ENCODE measurements at regions not wholly inside any gene's neighbourhood (a gene's known extent, or its start where the extent isn't known, plus 50 kb on each side); places are given as distances from the start of the nearest gene placed in this dataset.

DNA sequence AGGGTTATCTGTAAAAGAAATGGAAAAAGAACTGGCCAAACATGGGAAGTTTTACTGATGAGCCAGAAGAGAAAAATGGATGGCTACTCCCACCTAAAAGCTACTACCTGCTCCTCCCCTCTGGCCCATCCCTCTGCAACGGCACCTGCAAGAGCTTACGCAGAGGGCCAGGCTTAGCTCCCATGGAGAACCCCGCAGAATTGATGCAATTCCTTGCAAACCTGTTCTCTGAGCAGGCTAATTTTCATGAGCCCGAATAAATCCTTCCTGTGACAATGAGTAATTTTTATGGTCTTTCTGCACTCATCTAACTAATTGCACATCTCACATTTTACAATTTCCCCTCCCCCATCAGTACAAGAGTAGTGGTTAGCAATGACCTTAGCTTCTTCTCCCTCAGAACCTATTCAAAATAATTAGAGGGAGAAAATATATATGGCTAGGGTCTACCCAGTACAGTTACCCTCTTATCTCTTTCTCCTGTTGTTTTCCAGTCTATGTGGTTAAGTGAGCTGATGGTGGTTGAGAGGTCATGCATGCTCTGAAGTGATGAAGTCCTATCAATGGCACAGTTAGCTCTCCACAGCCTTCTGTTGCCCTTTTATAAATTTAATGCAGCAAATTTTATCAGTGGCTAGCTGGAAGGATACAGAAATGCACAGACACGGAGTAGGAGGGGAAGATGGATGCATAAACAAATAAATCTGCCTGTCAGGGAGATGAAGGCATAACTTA is 67.7 kb upstream of the NTF3 start:
- H3K36me3 Mint-ChIP-seq (ENCODE audit: low read depth) = no peaks in the 10 kb centered on the region
- H3K4me3 Mint-ChIP-seq = no peak overlapping the region
- no peaks in the 10 kb centered on the region for H3K9me3 Mint-ChIP-seq
- no peak for DNase-seq
- H3K27ac Mint-ChIP-seq = no peak overlapping the region
- TF ChIP-seq, protein P1, sequence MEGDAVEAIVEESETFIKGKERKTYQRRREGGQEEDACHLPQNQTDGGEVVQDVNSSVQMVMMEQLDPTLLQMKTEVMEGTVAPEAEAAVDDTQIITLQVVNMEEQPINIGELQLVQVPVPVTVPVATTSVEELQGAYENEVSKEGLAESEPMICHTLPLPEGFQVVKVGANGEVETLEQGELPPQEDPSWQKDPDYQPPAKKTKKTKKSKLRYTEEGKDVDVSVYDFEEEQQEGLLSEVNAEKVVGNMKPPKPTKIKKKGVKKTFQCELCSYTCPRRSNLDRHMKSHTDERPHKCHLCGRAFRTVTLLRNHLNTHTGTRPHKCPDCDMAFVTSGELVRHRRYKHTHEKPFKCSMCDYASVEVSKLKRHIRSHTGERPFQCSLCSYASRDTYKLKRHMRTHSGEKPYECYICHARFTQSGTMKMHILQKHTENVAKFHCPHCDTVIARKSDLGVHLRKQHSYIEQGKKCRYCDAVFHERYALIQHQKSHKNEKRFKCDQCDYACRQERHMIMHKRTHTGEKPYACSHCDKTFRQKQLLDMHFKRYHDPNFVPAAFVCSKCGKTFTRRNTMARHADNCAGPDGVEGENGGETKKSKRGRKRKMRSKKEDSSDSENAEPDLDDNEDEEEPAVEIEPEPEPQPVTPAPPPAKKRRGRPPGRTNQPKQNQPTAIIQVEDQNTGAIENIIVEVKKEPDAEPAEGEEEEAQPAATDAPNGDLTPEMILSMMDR (IDR thresholded peaks at IDR 0.05) = no peak
- H3K4me1 Mint-ChIP-seq (ENCODE audit: low read depth) = no peaks in the 10 kb centered on the region
- H3K27me3 Mint-ChIP-seq (ENCODE audit: insufficient read depth) = peaks cover 20% of the 10 kb centered on the region

- Mint-ChIP-seq H3K27ac (no peak overlapping the region), H3K4me1 (ENCODE audit: low read depth) (no peaks in the 10 kb centered on the region), H3K27me3 (ENCODE audit: insufficient read depth) (peaks cover 14% of the 10 kb centered on the region), H3K9me3 (no peaks in the 10 kb centered on the region), H3K4me3 (no peak overlapping the region), H3K36me3 (ENCODE audit: low read depth) (no peaks in the 10 kb centered on the region)
- TF ChIP-seq, protein P1 (IDR thresholded peaks at IDR 0.05) = no peak
- DNase-seq = no peak
These were observed 62.6 kb upstream of the NTF3 start for GRCh38 chr12:5369298-5369697.

GRCh38 chr12:5371631-5372030 is 60.3 kb upstream of the NTF3 start:
- DNase-seq = no peak
- TF ChIP-seq, protein P1 (IDR thresholded peaks at IDR 0.05) = no peak
- no peak overlapping the region for H3K27ac Mint-ChIP-seq
- no peaks in the 10 kb centered on the region for H3K4me1 Mint-ChIP-seq (ENCODE audit: low read depth)
- no peak overlapping the region for H3K4me3 Mint-ChIP-seq
- peaks cover 25% of the 10 kb centered on the region for H3K27me3 Mint-ChIP-seq (ENCODE audit: insufficient read depth)
- no peaks in the 10 kb centered on the region for H3K36me3 Mint-ChIP-seq (ENCODE audit: low read depth)
- no peaks in the 10 kb centered on the region for H3K9me3 Mint-ChIP-seq

GRCh38 chr12:5374713-5375112 is 57.2 kb upstream of the NTF3 start:
- no peak for DNase-seq
- H3K9me3 Mint-ChIP-seq = no peaks in the 10 kb centered on the region
- TF ChIP-seq, protein P1 (IDR thresholded peaks at IDR 0.05) = no peak
- no peaks in the 10 kb centered on the region for H3K4me1 Mint-ChIP-seq (ENCODE audit: low read depth)
- no peak overlapping the region for H3K27ac Mint-ChIP-seq
- peaks cover 24% of the 10 kb centered on the region for H3K27me3 Mint-ChIP-seq (ENCODE audit: insufficient read depth)
- H3K36me3 Mint-ChIP-seq (ENCODE audit: low read depth) = no peaks in the 10 kb centered on the region
- no peak overlapping the region for H3K4me3 Mint-ChIP-seq

GRCh38 chr12:5375547-5376295 is 56.2 kb upstream of the NTF3 start:
- peaks cover 22% of the 10 kb centered on the region for H3K27me3 Mint-ChIP-seq (ENCODE audit: insufficient read depth)
- no peak for DNase-seq
- H3K4me1 Mint-ChIP-seq (ENCODE audit: low read depth) = no peaks in the 10 kb centered on the region
- H3K4me3 Mint-ChIP-seq = no peak overlapping the region
- H3K27ac Mint-ChIP-seq = no peak overlapping the region
- no peaks in the 10 kb centered on the region for H3K9me3 Mint-ChIP-seq
- TF ChIP-seq, protein P1 (IDR thresholded peaks at IDR 0.05) = no peak
- no peaks in the 10 kb centered on the region for H3K36me3 Mint-ChIP-seq (ENCODE audit: low read depth)
